Right lobe of liver (tissue), 6 donors: ENCODE measurements at regions not wholly inside any gene's neighbourhood (a gene's known extent, or its start where the extent isn't known, plus 50 kb on each side); places are given as distances from the start of the nearest gene placed in this dataset.

Experiments used
- ATAC-seq, 4 donors: fragments of 200-7000 bp; cut with Tn5 transposase; one replicate each; pipeline ENCODE4 v1.9.1; 2020; ENCODE audit warnings: mild to moderate bottlenecking in 4 of 4, moderate library complexity in 4 of 4
- DNase-seq, 3 donors: peaks; one replicate each; pipeline ENCODE4 v3.0.0-alpha.2; 2020
- H3K27ac ChIP-seq, 3 donors: fragments of 200-600 bp; one replicate each; pipeline ENCODE4 v1.8.0; 2022
- H3K27me3 ChIP-seq, 2 donors: fragments of 200-600 bp; one replicate each; pipeline ENCODE4 v1.8.0; 2022
- H3K36me3 ChIP-seq, 4 donors: fragments of 200-600 bp; sonication (generic) in 1 of 4; one replicate each; pipeline versions ENCODE4 v1.5.1 to v1.8.0; 2017 to 2022; ENCODE audit warnings: control low read depth in 1 of 4
- H3K4me1 ChIP-seq, 4 donors: fragments of 200-600 bp; sonication (generic) in 1 of 4; one replicate each; pipeline versions ENCODE4 v1.5.1 to v1.8.0; 2017 to 2022; ENCODE audit warnings: control low read depth in 1 of 4
- H3K4me3 ChIP-seq, 3 donors: fragments of 200-600 bp; one replicate each; pipeline ENCODE4 v1.8.0; 2022
- H3K9me3 ChIP-seq, 4 donors: fragments of 200-600 bp; sonication (generic) in 1 of 4; one replicate each; pipeline versions ENCODE4 v1.5.1 to v1.8.0; 2017 to 2022; ENCODE audit warnings: control low read depth in 1 of 4
- POLR2A ChIP-seq: fragments of 450-650 bp; IDR thresholded peaks from one replicate; pipeline ENCODE4 v1.6.1; 2017; ENCODE audit warnings: antibody characterized with exemption, mild to moderate bottlenecking
- WGBS: methylation state at CpG from one replicate; pipeline ENCODE4 v1.1.6; 2018; ENCODE audit warnings: low coverage, low lambda C conversion rate; ENCODE audit not compliant: insufficient coverage; ENCODE audit errors: missing lambda C conversion rate; 5-methylcytosine and 5-hydroxymethylcytosine counted together
- intact Hi-C, 2 donors: fragments of 100-400 bp; cut with DNase I; formaldehyde crosslinking; loops; one replicate each; pipeline versions ENCODE4 v1.11.2 to v1.14.1; 2022
- TF ChIP-seq, protein P1 (sequence below), 4 donors: fragments of 200-600 bp in 3 of 4; fragments of 450-650 bp in 1 of 4; IDR thresholded peaks; one replicate each; pipeline versions ENCODE4 v1.5.1 to v1.8.0; 2016 to 2022; ENCODE audit warnings: antibody characterized with exemption in 4 of 4, mild to moderate bottlenecking in 2 of 4
- donor health status: DM: no; HTN: yes; CAD: no.
- donor health status: DM: no; HTN: no; CAD: no.
- donor health status: DM: no; HTN: no; CAD: no.
- donor health status: DM: no; HTN: yes; CAD: no.
- donor health status: DM: no; HTN: yes; CAD: no.

DNA sequence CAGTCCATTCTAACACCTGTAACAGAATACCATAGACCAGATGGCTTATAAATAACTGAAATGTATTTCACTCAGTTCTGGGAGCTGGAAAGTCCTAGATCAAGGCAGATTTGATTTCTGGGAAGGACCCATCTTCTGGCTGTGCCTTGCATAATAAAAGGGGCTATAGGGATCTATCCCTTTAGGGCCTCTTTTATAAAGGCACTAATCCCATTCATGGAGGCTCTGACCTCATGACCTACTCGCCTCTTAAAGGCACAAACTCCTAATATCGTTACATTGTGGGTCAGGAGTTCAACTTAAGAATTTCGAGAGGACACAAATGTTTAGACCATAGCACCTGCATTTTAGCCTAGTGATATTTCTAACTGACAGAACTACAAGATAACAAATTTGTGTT is 619.0 kb downstream of the CDH18 start:
- H3K4me3 ChIP-seq: no peak overlapping the region
- 41% methylated on average over 3 of the region's 3 CpGs for WGBS
- H3K4me1 ChIP-seq: no peaks in the 10 kb centered on the region
- ATAC-seq: no peak
- H3K27me3 ChIP-seq: no peaks in the 10 kb centered on the region
- H3K9me3 ChIP-seq: no peaks in the 10 kb centered on the region
- DNase-seq: no peak
- no peaks in the 10 kb centered on the region for H3K36me3 ChIP-seq
- TF ChIP-seq, protein P1, sequence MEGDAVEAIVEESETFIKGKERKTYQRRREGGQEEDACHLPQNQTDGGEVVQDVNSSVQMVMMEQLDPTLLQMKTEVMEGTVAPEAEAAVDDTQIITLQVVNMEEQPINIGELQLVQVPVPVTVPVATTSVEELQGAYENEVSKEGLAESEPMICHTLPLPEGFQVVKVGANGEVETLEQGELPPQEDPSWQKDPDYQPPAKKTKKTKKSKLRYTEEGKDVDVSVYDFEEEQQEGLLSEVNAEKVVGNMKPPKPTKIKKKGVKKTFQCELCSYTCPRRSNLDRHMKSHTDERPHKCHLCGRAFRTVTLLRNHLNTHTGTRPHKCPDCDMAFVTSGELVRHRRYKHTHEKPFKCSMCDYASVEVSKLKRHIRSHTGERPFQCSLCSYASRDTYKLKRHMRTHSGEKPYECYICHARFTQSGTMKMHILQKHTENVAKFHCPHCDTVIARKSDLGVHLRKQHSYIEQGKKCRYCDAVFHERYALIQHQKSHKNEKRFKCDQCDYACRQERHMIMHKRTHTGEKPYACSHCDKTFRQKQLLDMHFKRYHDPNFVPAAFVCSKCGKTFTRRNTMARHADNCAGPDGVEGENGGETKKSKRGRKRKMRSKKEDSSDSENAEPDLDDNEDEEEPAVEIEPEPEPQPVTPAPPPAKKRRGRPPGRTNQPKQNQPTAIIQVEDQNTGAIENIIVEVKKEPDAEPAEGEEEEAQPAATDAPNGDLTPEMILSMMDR (IDR thresholded peaks at IDR 0.05): no peak
- TF ChIP-seq POLR2A: no peak
- intact Hi-C loops: no loop called here
- H3K27ac ChIP-seq: no peak overlapping the region

DNA sequence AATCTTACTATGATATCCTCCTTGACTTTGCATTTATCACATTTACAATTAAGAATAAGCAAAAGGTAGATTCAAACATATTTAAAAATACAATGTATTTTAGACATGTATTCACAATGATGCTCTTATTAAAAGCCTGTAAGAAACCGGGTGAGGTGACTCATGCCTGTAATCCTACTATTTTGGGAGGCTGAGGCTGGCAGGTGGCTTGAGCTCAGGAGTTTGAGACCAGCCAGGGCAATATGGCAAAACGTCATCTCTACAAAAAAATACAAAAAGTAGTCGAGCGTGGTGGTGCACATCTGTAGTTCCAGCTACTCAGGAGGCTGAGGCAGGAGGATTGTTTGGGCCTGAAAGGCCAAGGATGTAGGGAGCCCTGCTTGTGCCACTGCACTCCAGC is 618.4 kb downstream of the CDH18 start:
- no peak overlapping the region for H3K4me3 ChIP-seq
- H3K36me3 ChIP-seq: no peaks in the 10 kb centered on the region
- ATAC-seq (no peak), DNase-seq (no peak)
- no peak overlapping the region for H3K27ac ChIP-seq
- no peaks in the 10 kb centered on the region for H3K4me1 ChIP-seq
- H3K9me3 ChIP-seq: no peaks in the 10 kb centered on the region
- no peak for TF ChIP-seq POLR2A
- TF ChIP-seq, protein P1 (IDR thresholded peaks at IDR 0.05): no peak
- intact Hi-C loops: no loop called here
- 54% methylated on average over 4 of the region's 4 CpGs for WGBS
- H3K27me3 ChIP-seq: no peaks in the 10 kb centered on the region

DNA sequence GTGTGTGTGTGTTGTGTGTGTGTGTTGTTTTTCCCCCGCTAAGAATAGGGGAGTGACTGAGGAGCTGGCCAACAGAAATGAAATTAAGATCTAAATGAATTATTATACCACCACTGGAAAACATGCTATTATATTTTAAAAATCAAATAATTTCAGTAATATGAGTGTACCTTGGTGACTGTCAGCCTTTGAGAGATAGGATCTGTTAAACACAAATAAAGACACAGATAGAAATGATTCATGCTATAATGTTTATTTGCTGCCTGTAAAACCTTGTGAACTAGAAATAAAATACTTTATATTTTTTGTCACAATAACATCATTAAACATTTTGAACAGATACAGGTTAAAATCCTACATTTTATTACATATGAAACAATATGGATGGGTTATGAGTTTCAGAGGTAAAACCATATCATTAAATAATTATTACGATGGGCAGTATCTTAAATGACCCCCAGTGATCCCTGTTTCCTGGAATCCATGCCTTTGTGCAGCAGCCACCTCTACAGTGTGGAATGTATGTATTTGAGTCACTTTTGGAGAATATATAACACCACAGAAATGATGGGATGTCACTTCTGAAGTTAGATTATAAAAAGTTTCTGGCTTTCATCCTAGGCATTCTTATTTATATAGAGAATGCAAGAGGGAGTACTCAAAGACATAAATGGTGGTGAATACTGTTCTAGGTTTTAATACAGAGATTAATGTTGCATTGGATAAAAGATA is 617.2 kb downstream of the CDH18 start:
- Histone ChIP-seq H3K9me3 (no peaks in the 10 kb centered on the region), H3K27me3 (no peaks in the 10 kb centered on the region), H3K4me1 (no peaks in the 10 kb centered on the region), H3K36me3 (no peaks in the 10 kb centered on the region), H3K27ac (no peak overlapping the region), H3K4me3 (no peak overlapping the region)
- 17% methylated on average over 2 of the region's 2 CpGs for WGBS
- no peak for DNase-seq
- ATAC-seq: no peak
- TF ChIP-seq, protein P1 (IDR thresholded peaks at IDR 0.05): no peak
- TF ChIP-seq POLR2A: no peak
- intact Hi-C loops: no loop called here

DNA sequence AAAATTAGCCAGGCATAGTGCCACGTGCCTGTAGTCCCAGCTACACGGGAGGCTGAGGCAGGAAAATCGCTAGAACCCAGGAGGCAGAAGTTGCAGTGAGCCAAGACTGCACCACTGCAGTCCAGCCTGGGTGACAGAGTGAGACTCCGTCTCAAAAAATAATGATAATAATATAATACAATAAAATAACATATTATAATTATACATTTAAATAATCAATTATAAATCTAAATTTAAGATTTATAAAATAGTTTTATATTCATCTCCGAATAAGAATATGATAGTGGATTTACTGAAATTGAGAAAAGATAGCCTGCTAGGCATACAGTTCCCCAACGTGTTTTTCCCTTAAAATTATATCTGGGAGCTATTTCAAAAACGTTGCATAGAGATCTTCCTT is 599.6 kb downstream of the CDH18 start:
- 51% methylated on average over 7 of the region's 7 CpGs for WGBS
- Histone ChIP-seq H3K27ac (no peak overlapping the region), H3K9me3 (no peaks in the 10 kb centered on the region), H3K36me3 (no peaks in the 10 kb centered on the region), H3K27me3 (no peaks in the 10 kb centered on the region), H3K4me1 (no peaks in the 10 kb centered on the region), H3K4me3 (no peak overlapping the region)
- intact Hi-C loops: no loop called here
- no peak for DNase-seq
- TF ChIP-seq, protein P1 (IDR thresholded peaks at IDR 0.05): no peak
- TF ChIP-seq POLR2A: no peak
- no peak for ATAC-seq
